ENCODE measurements at regions not wholly inside any gene's neighbourhood (a gene's known extent, or its start where the extent isn't known, plus 50 kb on each side); places are given as distances from the start of the nearest gene placed in this dataset.

GRCh38 chr6:14048837-14049236 lies 68.7 kb upstream of the CD83 start:
- Mint-ChIP-seq H3K9me3 (ENCODE audit: insufficient read depth) (no peaks in the 10 kb centered on the region), H3K27me3 (peaks cover 6% of the 10 kb centered on the region), H3K27ac (no peak overlapping the region), H3K4me1 (peaks cover 4% of the 10 kb centered on the region), H3K4me3 (no peak overlapping the region)
- Histone ChIP-seq H3K4me3 (ENCODE audit: control extremely low read depth in 1 of 5, extremely low read depth in 1 of 5, insufficient read depth in 1 of 5, low read depth in 2 of 5, low read length in 4 of 5) (no peak overlapping the region), H3K79me2 (ENCODE audit: control insufficient read depth, insufficient read depth, low read length) (peaks cover 7% of the 10 kb centered on the region), H2AFZ (ENCODE audit: insufficient read depth, low read depth, low read length, poor library complexity, severe bottlenecking) (no peak overlapping the region), H3K27ac (ENCODE audit: low read length in 2 of 2) (no peak overlapping the region), H3K4me2 (replicated peaks; ENCODE audit: low read depth, low read length, poor library complexity, severe bottlenecking) (no peak overlapping the region), H3K36me3 (replicated peaks in 1 of 2; ENCODE audit: control extremely low read depth in 1 of 2, control insufficient read depth in 1 of 2, extremely low read depth in 1 of 2, insufficient read depth in 2 of 2, low read length in 1 of 2) (no peaks in the 10 kb centered on the region), H4K20me1 (ENCODE audit: control insufficient read depth, insufficient read depth, low read length, poor library complexity, severe bottlenecking) (no peaks in the 10 kb centered on the region), H3K9ac (ENCODE audit: low read length) (no peak overlapping the region), H3K27me3 (replicated peaks in 1 of 4; ENCODE audit: control extremely low read depth in 1 of 4, control insufficient read depth in 3 of 4, insufficient read depth in 4 of 4, low read length in 3 of 4) (peaks cover 0 to 2% (median 0%) of the 10 kb centered on the region in 4 experiments), H3K9me3 (ENCODE audit: control extremely low read depth in 1 of 3, control insufficient read depth in 2 of 3, insufficient read depth in 1 of 3, low read length in 2 of 3) (no peaks in the 10 kb centered on the region), H3K4me1 (ENCODE audit: control insufficient read depth in 2 of 2, insufficient read depth in 2 of 2, low read length in 2 of 2) (peaks cover 0 to 4% of the 10 kb centered on the region in 2 donors)
- DNase-seq (no peak), ATAC-seq (ENCODE audit: low read depth) (no peak)
- TF ChIP-seq EZH2 (IDR thresholded peaks at IDR 0.05; ENCODE audit: borderline replicate concordance, insufficient read depth, low read depth, low read length, poor library complexity, severe bottlenecking) (no peak), CTCF (IDR thresholded peaks at IDR 0.05) (no peak)
- POLR2A ChIA-PET, result no interaction called here
- CTCF ChIA-PET, result interaction anchor here (0.9 to 4.4 kb wide), 3 partner anchors 11 to 126 kb away, joined by 3 to 21 read pairs (median 3); no protein-coding TSS in a partner anchor
- WGBS (ENCODE audit: insufficient coverage), result 86% methylated on average over 2 of the region's 3 CpGs
- intact Hi-C loops (cut with micrococcal nuclease), result loop anchor here (5.0 kb wide), 1 partner anchor 142 kb away; no protein-coding TSS in a partner anchor

- H2AFZ ChIP-seq (ENCODE audit: insufficient read depth, low read depth, low read length, poor library complexity, severe bottlenecking), result no peak overlapping the region
- H3K4me2 ChIP-seq (replicated peaks; ENCODE audit: low read depth, low read length, poor library complexity, severe bottlenecking), result no peak overlapping the region
- no peaks in the 10 kb centered on the region for H4K20me1 ChIP-seq (ENCODE audit: control insufficient read depth, insufficient read depth, low read length, poor library complexity, severe bottlenecking)
- H3K4me1 ChIP-seq (ENCODE audit: control insufficient read depth in 2 of 2, insufficient read depth in 2 of 2, low read length in 2 of 2), result peaks cover 0 to 1% of the 10 kb centered on the region in 2 donors
- H3K9me3 ChIP-seq (ENCODE audit: control extremely low read depth in 1 of 3, control insufficient read depth in 2 of 3, insufficient read depth in 1 of 3, low read length in 2 of 3), result no peaks in the 10 kb centered on the region
- no peak overlapping the region for H3K4me3 ChIP-seq (ENCODE audit: control extremely low read depth in 1 of 5, extremely low read depth in 1 of 5, insufficient read depth in 1 of 5, low read depth in 2 of 5, low read length in 4 of 5)
- DNase-seq, result no peak
- intact Hi-C loops (cut with micrococcal nuclease), result no loop called here
- peaks cover 0 to 2% (median 0%) of the 10 kb centered on the region in 4 experiments for H3K27me3 ChIP-seq (replicated peaks in 1 of 4; ENCODE audit: control extremely low read depth in 1 of 4, control insufficient read depth in 3 of 4, insufficient read depth in 4 of 4, low read length in 3 of 4)
- H3K9ac ChIP-seq (ENCODE audit: low read length), result no peak overlapping the region
- no peak for ATAC-seq (ENCODE audit: low read depth)
- Mint-ChIP-seq H3K4me1 (peaks cover 4% of the 10 kb centered on the region), H3K4me3 (no peak overlapping the region), H3K9me3 (ENCODE audit: insufficient read depth) (no peaks in the 10 kb centered on the region), H3K27ac (no peak overlapping the region), H3K27me3 (peaks cover 6% of the 10 kb centered on the region)
- CTCF ChIA-PET, result interaction anchor here (0.7 to 4.4 kb wide), 7 partner anchors 10 to 143 kb away, joined by 3 to 21 read pairs (median 3); no protein-coding TSS in a partner anchor
- peaks cover 4% of the 10 kb centered on the region for H3K79me2 ChIP-seq (ENCODE audit: control insufficient read depth, insufficient read depth, low read length)
- TF ChIP-seq CTCF (IDR thresholded peaks at IDR 0.05) (no peak), EZH2 (IDR thresholded peaks at IDR 0.05; ENCODE audit: borderline replicate concordance, insufficient read depth, low read depth, low read length, poor library complexity, severe bottlenecking) (no peak)
- H3K36me3 ChIP-seq (replicated peaks in 1 of 2; ENCODE audit: control extremely low read depth in 1 of 2, control insufficient read depth in 1 of 2, extremely low read depth in 1 of 2, insufficient read depth in 2 of 2, low read length in 1 of 2), result no peaks in the 10 kb centered on the region
- POLR2A ChIA-PET, result no interaction called here
- WGBS (ENCODE audit: insufficient coverage), result 94% methylated on average over 2 of the region's 2 CpGs
- H3K27ac ChIP-seq (ENCODE audit: low read length in 2 of 2), result no peak overlapping the region
Measured at GRCh38 chr6:14051355-14051754, 66.2 kb upstream of the CD83 start.

Data from B cell (primary cell).